Keratinocyte (primary cell): ENCODE measurements at regions not wholly inside any gene's neighbourhood (a gene's known extent, or its start where the extent isn't known, plus 50 kb on each side); places are given as distances from the start of the nearest gene placed in this dataset.

Source experiments
- DNase-seq: peaks from one replicate; pipeline ENCODE4 v3.0.0-alpha.2; 2011; ENCODE audit warnings: low read depth, missing footprints, low spot score
- FAIRE-seq: peaks from 2 replicates; lab custom pipeline; 2011; peaks lifted over from hg19 to GRCh38; lab: Jason Lieb, UNC
- H2AFZ ChIP-seq: 2 replicates; pipeline ENCODE4 v1.6.0; 2012; ENCODE audit warnings: low read length, control low read depth, inconsistent platforms; ENCODE audit not compliant: control insufficient read depth
- H3K27ac ChIP-seq: 2 replicates; pipeline ENCODE4 v1.5.1; 2011; ENCODE audit warnings: low read length; ENCODE audit not compliant: control insufficient read depth, insufficient read depth
- H3K27me3 ChIP-seq: 3 replicates; pipeline ENCODE4 v1.6.0; 2011; ENCODE audit warnings: low read length; ENCODE audit not compliant: control insufficient read depth, insufficient read depth; ENCODE audit errors: extremely low read depth
- H3K36me3 ChIP-seq, 2 experiments: 2 replicates in 1 of 2; 3 replicates in 1 of 2; pipeline ENCODE4 v1.5.1; 2011; ENCODE audit warnings: low read length in 2 of 2, mild to moderate bottlenecking in 1 of 2; ENCODE audit not compliant: control insufficient read depth in 2 of 2, insufficient read depth in 2 of 2; ENCODE audit errors: extremely low read depth in 1 of 2
- H3K4me1 ChIP-seq: 3 replicates; pipeline ENCODE4 v1.5.1; 2011; ENCODE audit warnings: low read length; ENCODE audit not compliant: control insufficient read depth, insufficient read depth; ENCODE audit errors: extremely low read depth
- H3K4me2 ChIP-seq: 3 replicates; pipeline ENCODE4 v1.6.0; 2011; ENCODE audit warnings: low read depth, low read length; ENCODE audit not compliant: control insufficient read depth, insufficient read depth; ENCODE audit errors: extremely low read depth
- H3K4me3 ChIP-seq, 3 experiments: fragments of 200-600 bp in 1 of 3; sonication (generic) in 1 of 3; 2 replicates in 2 of 3; 3 replicates in 1 of 3; pipeline ENCODE4 v1.5.1; 2011 to 2016; ENCODE audit warnings: low read length in 3 of 3, mild to moderate bottlenecking in 3 of 3, control low read depth in 2 of 3, inconsistent platforms in 1 of 3, low read depth in 1 of 3, mixed read lengths in 1 of 3, mixed run types in 1 of 3, moderate library complexity in 1 of 3; ENCODE audit not compliant: control insufficient read depth in 2 of 3, insufficient read depth in 2 of 3; ENCODE audit errors: extremely low read depth in 1 of 3
- H3K79me2 ChIP-seq: 2 replicates; pipeline ENCODE4 v1.6.0; 2012; ENCODE audit warnings: low read length; ENCODE audit not compliant: control insufficient read depth, insufficient read depth
- H3K9ac ChIP-seq: 3 replicates; pipeline ENCODE4 v1.6.0; 2011; ENCODE audit warnings: low read length; ENCODE audit not compliant: control insufficient read depth, insufficient read depth; ENCODE audit errors: extremely low read depth
- H3K9me1 ChIP-seq: 3 replicates; pipeline ENCODE4 v1.6.0; 2011; ENCODE audit warnings: low read length; ENCODE audit not compliant: control insufficient read depth, insufficient read depth; ENCODE audit errors: extremely low read depth
- H3K9me3 ChIP-seq: 2 replicates; pipeline ENCODE4 v1.5.1; 2012; ENCODE audit warnings: low read depth, low read length; ENCODE audit not compliant: control insufficient read depth
- H4K20me1 ChIP-seq: 3 replicates; pipeline ENCODE4 v1.6.0; 2011; ENCODE audit warnings: low read length; ENCODE audit not compliant: control insufficient read depth, insufficient read depth; ENCODE audit errors: extremely low read depth
- EZH2 ChIP-seq: IDR thresholded peaks from one replicate; pipeline ENCODE4 v1.6.1; 2012; ENCODE audit warnings: inconsistent platforms, mild to moderate bottlenecking, low read length, moderate library complexity
- dilution Hi-C: fragments of 300-500 bp; cut with MboI; formaldehyde crosslinking; loops from one replicate; pipeline ENCODE4 v1.7.0; 2020; ENCODE audit warnings: low sequenced_read_pairs; ENCODE audit not compliant: extremely low pct_ligation_motif_present
- TF ChIP-seq, protein P1 (sequence below), 3 experiments: IDR thresholded peaks in 1 of 3; conservative IDR thresholded peaks in 1 of 3; optimal IDR thresholded peaks in 1 of 3; 2 replicates in 2 of 3; 3 replicates in 1 of 3; pipeline versions ENCODE3 to v1.5.1; 2011; ENCODE audit warnings: low read length in 3 of 3, mild to moderate bottlenecking in 3 of 3, moderate library complexity in 2 of 3, control low read depth in 1 of 3, inconsistent platforms in 1 of 3; ENCODE audit not compliant: insufficient read depth in 2 of 3; ENCODE audit errors: extremely low read depth in 1 of 3

DNA sequence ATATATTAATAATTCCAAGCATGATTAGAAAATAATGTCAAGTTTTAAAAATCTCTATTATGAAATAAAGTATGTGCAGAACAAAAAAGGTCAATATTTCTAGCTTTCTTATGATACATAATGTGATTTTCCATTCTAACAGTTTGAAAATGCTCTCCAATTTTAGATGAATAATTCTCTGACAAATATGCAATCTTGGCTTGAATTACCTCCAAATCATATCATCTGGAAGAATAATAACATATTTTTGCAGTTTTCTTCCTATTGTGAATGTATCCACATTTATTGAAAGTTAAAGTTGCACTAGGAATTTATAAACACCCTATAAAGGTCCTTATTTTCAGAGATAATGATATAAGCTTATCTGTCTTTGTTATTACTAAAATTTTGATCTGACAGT lies 548.5 kb upstream of the SLC10A2 start:
- Histone ChIP-seq H2AFZ (no peak overlapping the region), H3K9ac (no peak overlapping the region), H3K4me2 (no peak overlapping the region), H3K27ac (no peak overlapping the region), H3K27me3 (no peaks in the 10 kb centered on the region), H4K20me1 (no peaks in the 10 kb centered on the region), H3K4me1 (no peaks in the 10 kb centered on the region), H3K9me1 (no peaks in the 10 kb centered on the region), H3K36me3 (no peaks in the 10 kb centered on the region), H3K79me2 (no peaks in the 10 kb centered on the region), H3K9me3 (no peaks in the 10 kb centered on the region), H3K4me3 (no peak overlapping the region)
- dilution Hi-C loops: no loop called here
- TF ChIP-seq, protein P1, sequence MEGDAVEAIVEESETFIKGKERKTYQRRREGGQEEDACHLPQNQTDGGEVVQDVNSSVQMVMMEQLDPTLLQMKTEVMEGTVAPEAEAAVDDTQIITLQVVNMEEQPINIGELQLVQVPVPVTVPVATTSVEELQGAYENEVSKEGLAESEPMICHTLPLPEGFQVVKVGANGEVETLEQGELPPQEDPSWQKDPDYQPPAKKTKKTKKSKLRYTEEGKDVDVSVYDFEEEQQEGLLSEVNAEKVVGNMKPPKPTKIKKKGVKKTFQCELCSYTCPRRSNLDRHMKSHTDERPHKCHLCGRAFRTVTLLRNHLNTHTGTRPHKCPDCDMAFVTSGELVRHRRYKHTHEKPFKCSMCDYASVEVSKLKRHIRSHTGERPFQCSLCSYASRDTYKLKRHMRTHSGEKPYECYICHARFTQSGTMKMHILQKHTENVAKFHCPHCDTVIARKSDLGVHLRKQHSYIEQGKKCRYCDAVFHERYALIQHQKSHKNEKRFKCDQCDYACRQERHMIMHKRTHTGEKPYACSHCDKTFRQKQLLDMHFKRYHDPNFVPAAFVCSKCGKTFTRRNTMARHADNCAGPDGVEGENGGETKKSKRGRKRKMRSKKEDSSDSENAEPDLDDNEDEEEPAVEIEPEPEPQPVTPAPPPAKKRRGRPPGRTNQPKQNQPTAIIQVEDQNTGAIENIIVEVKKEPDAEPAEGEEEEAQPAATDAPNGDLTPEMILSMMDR (optimal IDR thresholded peaks at IDR 0.05 in 1 of 3, IDR thresholded peaks at IDR 0.05 in 1 of 3, conservative IDR thresholded peaks at IDR 0.05 in 1 of 3; ENCODE audit: extremely low read depth in 1 of 3, insufficient read depth in 2 of 3, low read length in 3 of 3): no peak
- no peak for TF ChIP-seq EZH2
- DNase-seq: no peak
- FAIRE-seq: no peak

DNA sequence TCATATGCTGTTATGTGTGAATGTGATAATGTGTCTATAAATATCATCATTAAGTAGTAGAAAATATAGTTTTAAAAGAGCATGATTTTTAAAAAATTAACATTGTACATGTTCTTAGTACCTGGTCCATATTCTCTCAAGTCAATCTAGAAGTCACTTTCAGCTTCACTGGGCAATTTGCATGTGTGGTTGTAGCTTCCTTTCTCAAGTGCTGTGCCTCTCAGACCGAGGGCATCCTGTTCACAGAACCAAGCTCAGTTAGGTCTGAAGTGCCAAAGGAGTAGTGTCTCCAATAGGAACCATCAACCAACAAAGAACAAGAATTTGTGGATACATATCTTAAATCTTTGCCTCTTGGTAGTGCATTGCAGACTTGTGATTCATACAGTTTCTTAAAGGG lies 541.8 kb upstream of the SLC10A2 start:
- Histone ChIP-seq H4K20me1 (no peaks in the 10 kb centered on the region), H3K4me2 (no peak overlapping the region), H2AFZ (no peak overlapping the region), H3K4me1 (no peaks in the 10 kb centered on the region), H3K9ac (no peak overlapping the region), H3K27ac (no peak overlapping the region), H3K9me3 (no peaks in the 10 kb centered on the region), H3K36me3 (no peaks in the 10 kb centered on the region), H3K9me1 (no peaks in the 10 kb centered on the region), H3K79me2 (no peaks in the 10 kb centered on the region), H3K4me3 (no peak overlapping the region), H3K27me3 (no peaks in the 10 kb centered on the region)
- dilution Hi-C loops: no loop called here
- no peak for TF ChIP-seq EZH2
- TF ChIP-seq, protein P1 (optimal IDR thresholded peaks at IDR 0.05 in 1 of 3, IDR thresholded peaks at IDR 0.05 in 1 of 3, conservative IDR thresholded peaks at IDR 0.05 in 1 of 3; ENCODE audit: extremely low read depth in 1 of 3, insufficient read depth in 2 of 3, low read length in 3 of 3): no peak
- FAIRE-seq (no peak), DNase-seq (no peak)
